ENCODE measurements at regions not wholly inside any gene's neighbourhood (a gene's known extent, or its start where the extent isn't known, plus 50 kb on each side); places are given as distances from the start of the nearest gene placed in this dataset.

GRCh38 chrX:79084923-79085322, 59.6 kb upstream of the GPR174 start:
- ChIA-PET CTCF (no interaction called here), POLR2A (no interaction called here)
- TF ChIP-seq ZNF19 (tag by site-specific recombination; IDR thresholded peaks at IDR 0.05; ENCODE audit: low read depth): no peak
- TF ChIP-seq ZNF776 (tag by site-specific recombination; IDR thresholded peaks at IDR 0.05; ENCODE audit: borderline replicate concordance): no peak
- TF ChIP-seq ZNF404 (tag by site-specific recombination; IDR thresholded peaks at IDR 0.05): no peak
- no peak for TF ChIP-seq ZNF558 (tag by site-specific recombination; IDR thresholded peaks at IDR 0.05)
- no peak for TF ChIP-seq FEZF1 (tag by site-specific recombination; IDR thresholded peaks at IDR 0.05)
- TF ChIP-seq ZNF10 (tag by site-specific recombination; IDR thresholded peaks at IDR 0.05): no peak
- no peak for TF ChIP-seq ZNF830 (tag by site-specific recombination; IDR thresholded peaks at IDR 0.05; ENCODE audit: low read depth)
- no peak for TF ChIP-seq ZNF658 (tag by site-specific recombination; IDR thresholded peaks at IDR 0.05)
- TF ChIP-seq, protein P1, sequence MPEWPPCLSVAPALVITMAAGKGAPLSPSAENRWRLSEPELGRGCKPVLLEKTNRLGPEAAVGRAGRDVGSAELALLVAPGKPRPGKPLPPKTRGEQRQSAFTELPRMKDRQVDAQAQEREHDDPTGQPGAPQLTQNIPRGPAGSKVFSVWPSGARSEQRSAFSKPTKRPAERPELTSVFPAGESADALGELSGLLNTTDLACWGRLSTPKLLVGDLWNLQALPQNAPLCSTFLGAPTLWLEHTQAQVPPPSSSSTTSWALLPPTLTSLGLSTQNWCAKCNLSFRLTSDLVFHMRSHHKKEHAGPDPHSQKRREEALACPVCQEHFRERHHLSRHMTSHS (tag by site-specific recombination; IDR thresholded peaks at IDR 0.05): no peak
- TF ChIP-seq ZNF449 (tag by site-specific recombination; IDR thresholded peaks at IDR 0.05): no peak
- no peak for TF ChIP-seq ZNF398 (tag by site-specific recombination; IDR thresholded peaks at IDR 0.05)
- no peak for TF ChIP-seq SCRT2 (tag by site-specific recombination; IDR thresholded peaks at IDR 0.05)
- no peak for TF ChIP-seq ZNF174 (tag by site-specific recombination; IDR thresholded peaks at IDR 0.05)
- TF ChIP-seq ZBTB7A (tag by site-specific recombination; IDR thresholded peaks at IDR 0.05; ENCODE audit: low read depth): no peak
- TF ChIP-seq ZNF211 (tag by site-specific recombination; IDR thresholded peaks at IDR 0.05; ENCODE audit: low read depth): no peak

DNA sequence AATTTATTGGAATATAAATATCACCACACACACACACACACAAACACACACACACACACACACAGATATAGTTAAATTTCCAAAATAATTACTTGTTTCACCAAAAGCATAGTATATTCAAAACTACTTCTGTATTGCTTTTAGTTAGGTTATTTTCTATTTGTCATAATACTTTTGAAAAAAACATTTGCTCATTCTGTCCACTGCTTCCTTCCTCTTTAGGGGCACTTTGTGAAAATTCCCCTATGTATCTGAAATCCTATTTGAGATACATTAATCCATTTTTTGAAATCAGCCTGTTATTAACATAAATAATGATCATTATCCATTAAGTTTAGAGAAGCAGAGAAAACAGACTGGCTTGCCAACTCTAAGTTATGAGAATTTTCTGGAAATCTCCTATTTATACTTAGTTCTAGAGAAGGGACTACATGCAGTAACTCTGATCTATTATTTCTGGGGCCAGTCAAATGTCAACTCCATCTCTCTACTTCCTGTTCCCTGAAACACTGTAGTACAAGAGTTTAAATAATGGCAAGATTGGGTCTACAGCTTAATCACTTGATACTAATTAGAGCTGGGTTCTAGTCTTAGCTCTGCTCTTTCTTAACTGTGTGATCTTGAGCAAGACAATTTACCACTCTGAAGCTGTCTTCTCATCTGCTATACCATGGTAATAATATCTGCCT, 54.4 kb upstream of the GPR174 start:
- CTCF ChIA-PET: no interaction called here
- H3K27ac ChIP-seq (ENCODE audit: extremely low read depth, low read depth, low read length): no peak overlapping the region
- TF ChIP-seq ZNF366 (tag by site-specific recombination; conservative IDR thresholded peaks at IDR 0.05): no peak
- TF ChIP-seq GLIS2 (tag by site-specific recombination; IDR thresholded peaks at IDR 0.05): no peak
- TF ChIP-seq ZNF157 (tag by site-specific recombination; IDR thresholded peaks at IDR 0.05): no peak
- TF ChIP-seq KLF8 (tag by site-specific recombination; IDR thresholded peaks at IDR 0.05): no peak
- no peak for TF ChIP-seq PRDM10 (tag by site-specific recombination; IDR thresholded peaks at IDR 0.05)
- no peak for TF ChIP-seq ZFHX2 (tag by site-specific recombination; conservative IDR thresholded peaks at IDR 0.05)
- TF ChIP-seq, protein P2, sequence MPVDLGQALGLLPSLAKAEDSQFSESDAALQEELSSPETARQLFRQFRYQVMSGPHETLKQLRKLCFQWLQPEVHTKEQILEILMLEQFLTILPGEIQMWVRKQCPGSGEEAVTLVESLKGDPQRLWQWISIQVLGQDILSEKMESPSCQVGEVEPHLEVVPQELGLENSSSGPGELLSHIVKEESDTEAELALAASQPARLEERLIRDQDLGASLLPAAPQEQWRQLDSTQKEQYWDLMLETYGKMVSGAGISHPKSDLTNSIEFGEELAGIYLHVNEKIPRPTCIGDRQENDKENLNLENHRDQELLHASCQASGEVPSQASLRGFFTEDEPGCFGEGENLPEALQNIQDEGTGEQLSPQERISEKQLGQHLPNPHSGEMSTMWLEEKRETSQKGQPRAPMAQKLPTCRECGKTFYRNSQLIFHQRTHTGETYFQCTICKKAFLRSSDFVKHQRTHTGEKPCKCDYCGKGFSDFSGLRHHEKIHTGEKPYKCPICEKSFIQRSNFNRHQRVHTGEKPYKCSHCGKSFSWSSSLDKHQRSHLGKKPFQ (tag by site-specific recombination; IDR thresholded peaks at IDR 0.05): no peak
- TF ChIP-seq ZNF654 (tag by site-specific recombination; IDR thresholded peaks at IDR 0.05; ENCODE audit: low read depth): no peak
- TF ChIP-seq ZNF121 (tag by site-specific recombination; IDR thresholded peaks at IDR 0.05): no peak
- no peak for TF ChIP-seq GLI2 (tag by site-specific recombination; IDR thresholded peaks at IDR 0.05; ENCODE audit: borderline replicate concordance, low read depth)
- no peak for TF ChIP-seq ZNF416 (tag by site-specific recombination; IDR thresholded peaks at IDR 0.05)
- no peak for TF ChIP-seq ZNF785 (tag by site-specific recombination; IDR thresholded peaks at IDR 0.05)

More at GRCh38 chrX:79084923-79085322, 59.6 kb upstream of the GPR174 start:
- H3K27ac ChIP-seq (ENCODE audit: extremely low read depth, low read depth, low read length): no peak overlapping the region
- no peaks in the 10 kb centered on the region for H3K9me3 ChIP-seq (ENCODE audit: control insufficient read depth, insufficient read depth, low read depth, low read length)
- no peak overlapping the region for H3K4me3 ChIP-seq (ENCODE audit: low read depth, low read length)
- H3K36me3 ChIP-seq (ENCODE audit: control insufficient read depth in 2 of 2, insufficient read depth in 1 of 2, low read length in 2 of 2): no peaks in the 10 kb centered on the region
- H3K4me1 ChIP-seq (ENCODE audit: control insufficient read depth, insufficient read depth, low read length): no peaks in the 10 kb centered on the region

More for the DNA sequence above, 54.4 kb upstream of the GPR174 start:
- Histone ChIP-seq H3K9me3 (ENCODE audit: control insufficient read depth, insufficient read depth, low read depth, low read length) (no peaks in the 10 kb centered on the region; the same call in 1 of the 2 replicates), H3K36me3 (ENCODE audit: control insufficient read depth in 2 of 2, insufficient read depth in 1 of 2, low read length in 2 of 2) (no peaks in the 10 kb centered on the region), H3K4me1 (ENCODE audit: control insufficient read depth, insufficient read depth, low read length) (no peaks in the 10 kb centered on the region), H3K4me3 (ENCODE audit: low read depth, low read length) (no peak overlapping the region)
- POLR2A ChIA-PET: no interaction called here

All from HEK293 (cell line).